AG20443 (cell line): ENCODE measurements at regions not wholly inside any gene's neighbourhood (a gene's known extent, or its start where the extent isn't known, plus 50 kb on each side); places are given as distances from the start of the nearest gene placed in this dataset.
"Not testable (repeated sequence)": the region's sequence is repeated elsewhere in the genome, so short reads cannot be mapped to it uniquely, and the experiment has no call there.

Source experiments
- DNase-seq: peaks from one replicate; pipeline ENCODE4 v3.0.0; 2012; ENCODE audit warnings: low spot score, mixed read lengths

- DNase-seq = no peak
These were observed 121.5 kb upstream of the PDE1A start for GRCh38 chr2:182548031-182548950.

- DNase-seq = no peak
These were observed 123.4 kb upstream of the PDE1A start for GRCh38 chr2:182550234-182550633.

DNA sequence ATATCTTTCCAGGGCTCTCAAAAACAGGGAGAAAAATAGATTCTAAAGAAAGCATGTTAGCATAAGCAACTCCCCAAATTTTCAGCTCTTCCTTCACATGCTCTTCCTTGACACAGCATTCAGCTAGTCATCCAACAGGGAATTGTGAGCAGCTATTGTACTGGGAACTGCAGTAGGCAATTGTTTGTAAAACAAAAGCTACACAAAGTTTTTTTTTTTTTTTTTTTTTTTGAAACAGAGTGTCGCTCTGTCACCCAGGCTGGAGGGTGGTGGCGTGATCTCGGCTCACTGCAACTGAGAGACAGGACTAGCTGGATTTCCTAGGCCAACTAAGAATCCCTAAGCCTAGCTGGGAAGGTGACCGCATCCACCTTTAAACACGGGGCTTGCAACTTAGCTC, 125.4 kb upstream of the PDE1A start:
- DNase-seq = not testable (repeated sequence)

DNA sequence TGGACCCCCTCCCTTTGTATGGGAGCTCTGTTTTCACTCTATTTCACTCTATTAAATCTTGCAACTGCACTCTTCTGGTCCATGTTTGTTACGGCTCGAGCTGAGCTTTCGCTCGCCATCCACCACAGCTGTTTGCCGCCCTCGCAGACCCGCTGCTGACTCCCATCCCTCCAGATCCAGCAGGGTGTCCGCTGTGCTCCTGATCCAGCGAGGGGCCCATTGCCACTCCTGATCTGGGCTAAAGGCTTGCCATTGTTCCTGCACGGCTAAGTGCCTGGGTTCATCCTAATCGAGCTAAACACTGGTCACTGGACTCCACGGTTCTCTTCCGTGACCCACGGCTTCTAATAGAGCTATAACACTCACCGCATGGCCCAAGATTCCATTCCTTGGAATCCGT, 125.9 kb upstream of the PDE1A start:
- not testable (repeated sequence) for DNase-seq

GRCh38 chr2:182553483-182553882, 126.6 kb upstream of the PDE1A start:
- DNase-seq = no peak

- no peak for DNase-seq
These were observed 128.1 kb upstream of the PDE1A start for GRCh38 chr2:182554950-182555349.

GRCh38 chr2:182558564-182558963, 131.7 kb upstream of the PDE1A start:
- DNase-seq = no peak

- DNase-seq = no peak
These were observed 132.8 kb upstream of the PDE1A start for GRCh38 chr2:182559623-182560022.

GRCh38 chr2:182565911-182566567, 139.2 kb upstream of the PDE1A start:
- no peak for DNase-seq

GRCh38 chr2:182573553-182573952, 142.5 kb upstream of the DNAJC10 start:
- DNase-seq = no peak

DNA sequence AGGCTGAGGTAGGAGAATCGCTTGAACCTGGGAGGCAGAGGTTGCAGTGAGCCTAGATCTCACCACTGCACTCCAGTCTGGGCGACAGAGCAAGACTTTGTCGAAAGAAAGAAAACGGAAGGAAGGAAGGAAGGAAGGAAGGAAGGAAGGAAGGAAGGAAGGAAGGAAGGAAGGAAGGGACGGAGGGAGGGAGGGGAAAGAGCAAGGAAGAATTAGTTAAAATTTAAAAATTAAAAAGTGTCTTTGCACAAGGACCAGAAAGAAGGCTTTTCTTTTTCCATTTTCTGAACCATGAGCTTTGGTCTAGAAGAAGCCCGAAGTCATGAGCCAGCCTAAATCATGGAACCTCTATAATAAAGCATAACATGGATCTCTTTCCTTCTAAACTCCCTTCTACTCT, 138.2 kb upstream of the DNAJC10 start:
- no peak for DNase-seq

DNA sequence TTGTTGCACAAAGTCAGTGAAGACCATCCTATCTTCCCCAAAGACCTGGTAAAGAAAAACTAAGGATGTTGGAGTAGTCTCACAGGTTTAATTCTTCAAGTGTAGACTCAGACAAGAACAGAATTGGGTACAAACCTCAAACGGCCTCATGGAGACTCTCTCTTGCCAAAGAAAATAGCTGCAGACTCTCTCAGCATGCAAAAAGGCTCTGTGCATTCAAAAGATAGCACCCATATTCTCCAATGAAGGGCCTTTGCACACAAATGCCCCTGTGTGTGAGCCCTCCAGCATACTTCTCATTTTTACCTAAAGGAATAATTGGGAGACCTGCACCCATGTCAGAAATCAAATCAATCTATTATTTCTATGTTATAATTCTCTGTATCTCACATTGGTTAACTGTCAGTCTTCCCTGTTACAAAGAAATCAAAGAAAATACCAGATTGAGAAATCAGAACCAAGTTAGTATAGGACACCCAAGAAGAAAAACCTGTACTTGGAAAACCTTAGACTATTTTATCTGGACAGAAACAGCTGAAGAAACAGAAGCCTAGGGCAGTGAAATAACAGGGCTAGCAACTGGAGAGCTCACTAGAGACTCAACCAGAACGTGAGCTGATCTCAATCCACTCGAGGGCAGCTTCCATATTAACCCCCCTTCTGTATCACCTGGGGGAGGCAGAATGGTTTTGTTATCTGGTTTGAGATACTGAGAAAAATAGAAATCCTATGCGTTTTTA, 134.7 kb upstream of the DNAJC10 start:
- DNase-seq = no peak

DNA sequence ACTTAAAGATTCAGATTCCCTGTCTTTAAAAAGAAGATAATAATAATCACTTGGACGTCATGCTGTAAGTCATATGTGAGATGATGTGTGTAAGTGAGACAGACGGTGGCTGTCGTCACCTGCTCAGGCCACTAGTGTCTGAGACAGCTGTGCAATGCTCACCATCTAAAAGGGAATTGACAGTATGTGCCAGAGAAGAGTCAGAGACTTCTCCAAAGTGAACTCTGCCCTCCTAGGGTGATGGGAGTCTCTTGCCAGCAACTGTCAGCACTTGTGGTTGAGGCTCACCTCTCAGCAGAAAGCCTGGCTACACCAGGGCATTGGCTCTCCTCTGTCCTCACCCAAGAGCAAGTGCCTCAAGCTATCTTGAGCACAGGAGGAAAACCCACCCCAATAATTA, 131.6 kb upstream of the DNAJC10 start:
- no peak for DNase-seq

GRCh38 chr2:182585001-182585400, 131.1 kb upstream of the DNAJC10 start:
- DNase-seq = no peak

- DNase-seq = no peak
These were observed 130.6 kb upstream of the DNAJC10 start for GRCh38 chr2:182585430-182585829.

GRCh38 chr2:182586426-182586825, 129.6 kb upstream of the DNAJC10 start:
- DNase-seq = no peak

GRCh38 chr2:182587831-182588230, 128.2 kb upstream of the DNAJC10 start:
- peak; percentile 58 for DNase-seq

- DNase-seq = no peak
These were observed 126.9 kb upstream of the DNAJC10 start for GRCh38 chr2:182589121-182589520.

DNA sequence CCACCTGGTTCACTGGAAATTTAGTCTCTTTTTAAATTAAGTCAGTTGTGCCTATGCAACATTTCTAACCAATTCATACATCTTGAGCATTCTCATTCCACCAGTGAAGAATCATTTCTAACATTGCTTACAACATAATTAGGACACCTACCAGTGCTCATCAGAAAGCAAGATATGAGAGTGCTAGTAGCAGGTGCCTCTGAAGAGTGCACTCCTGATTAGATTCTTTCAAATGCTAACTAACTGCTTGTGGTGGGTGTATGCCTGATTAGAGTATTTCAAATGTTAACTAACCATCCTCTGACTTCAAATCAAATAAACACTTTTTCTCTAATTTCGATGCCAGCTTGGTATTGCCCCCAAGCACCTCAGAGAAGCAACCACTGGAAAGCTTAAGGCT, 124.3 kb upstream of the DNAJC10 start:
- DNase-seq = no peak

DNA sequence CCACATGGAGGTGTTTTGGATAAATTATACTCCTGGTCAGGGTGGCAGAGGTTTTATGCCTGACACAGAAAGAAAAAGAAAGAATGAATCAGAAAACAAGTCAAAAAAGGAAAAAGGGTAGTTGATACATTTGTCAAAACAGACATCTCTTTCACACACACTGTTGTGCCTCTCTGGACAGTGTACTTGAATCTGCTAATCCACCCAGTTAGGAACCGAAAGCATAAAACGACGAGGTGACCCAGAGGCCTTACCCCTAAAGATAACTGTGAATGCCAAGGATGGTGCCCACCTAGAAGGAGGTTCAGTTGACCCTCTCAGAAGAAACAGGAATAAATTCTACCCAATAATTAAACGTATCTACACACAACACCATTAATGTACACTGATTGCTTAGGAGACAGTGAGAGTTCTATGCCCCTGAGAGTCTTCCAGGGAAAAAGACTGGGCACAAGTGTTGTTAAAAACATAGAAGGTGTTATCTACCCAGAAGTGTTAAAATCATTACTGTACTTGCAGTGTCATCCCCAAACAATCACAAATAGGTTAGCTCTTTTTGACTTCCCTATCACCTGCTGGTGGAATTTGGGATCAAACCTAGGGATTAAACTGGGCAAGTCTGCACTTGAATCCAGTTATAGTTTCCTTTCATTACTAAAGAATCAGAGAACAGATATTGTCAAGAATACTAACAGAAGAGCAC, 123.2 kb upstream of the DNAJC10 start:
- no peak for DNase-seq

GRCh38 chr2:182593394-182593975, 122.6 kb upstream of the DNAJC10 start:
- DNase-seq = peak; percentile 42

GRCh38 chr2:182594286-182594685, 121.8 kb upstream of the DNAJC10 start:
- peak; percentile 37 for DNase-seq
